Calu3 (cell line): ENCODE measurements at regions not wholly inside any gene's neighbourhood (a gene's known extent, or its start where the extent isn't known, plus 50 kb on each side); places are given as distances from the start of the nearest gene placed in this dataset.

ENCODE experiments used
- BruUV-seq: library from RNA; stranded (reverse); fragments of 400-500 nt; replicated peaks from 2 replicates; lab custom pipeline; 2021; lab: Mats Ljungman, UMichigan
- CTCF ChIA-PET: fragments of 300-600 bp; sonication (Branson Sonifier 250); formaldehyde crosslinking; loops from one replicate; lab custom pipeline; 2022; ENCODE audit warnings: antibody characterized with exemption; lab: Charles Lee
- DNase-seq: peaks from one replicate; pipeline ENCODE4 v3.0.0; 2022
- H3K27ac Mint-ChIP-seq: one replicate; pipeline ENCODE4 v1.8.0; 2022; ENCODE audit warnings: mixed read lengths; ENCODE audit not compliant: unreplicated experiment
- H3K27me3 Mint-ChIP-seq: one replicate; pipeline ENCODE4 v1.8.0; 2022; ENCODE audit warnings: mixed read lengths; ENCODE audit not compliant: unreplicated experiment
- H3K36me3 Mint-ChIP-seq: one replicate; pipeline ENCODE4 v1.8.0; 2022; ENCODE audit warnings: mild to moderate bottlenecking, moderate library complexity, mixed read lengths; ENCODE audit not compliant: insufficient read depth, unreplicated experiment
- H3K4me1 Mint-ChIP-seq: one replicate; pipeline ENCODE4 v1.8.0; 2022; ENCODE audit warnings: mild to moderate bottlenecking, low read depth, mixed read lengths; ENCODE audit not compliant: unreplicated experiment
- H3K4me3 Mint-ChIP-seq: one replicate; pipeline ENCODE4 v1.8.0; 2022; ENCODE audit warnings: mild to moderate bottlenecking, low read depth, moderate library complexity, mixed read lengths; ENCODE audit not compliant: unreplicated experiment
- H3K9me3 Mint-ChIP-seq: one replicate; pipeline ENCODE4 v1.8.0; 2022; ENCODE audit warnings: low read depth, mixed read lengths; ENCODE audit not compliant: unreplicated experiment
- CTCF ChIP-seq: fragments of 200-600 bp; IDR thresholded peaks from one replicate; pipeline ENCODE4 v1.8.0; 2022; ENCODE audit warnings: antibody characterized with exemption; ENCODE audit not compliant: unreplicated experiment
- intact Hi-C: fragments of 100-400 bp; cut with micrococcal nuclease; formaldehyde crosslinking; loops from one replicate; pipeline ENCODE4 v1.10.0; 2022; ENCODE audit not compliant: unreplicated experiment

GRCh38 chr2:2674831-2675230 lies 343.8 kb upstream of the MYT1L start:
- no peak for TF ChIP-seq CTCF
- BruUV-seq, result no TSS peak
- Mint-ChIP-seq H3K9me3 (peaks cover 15% of the 10 kb centered on the region), H3K27me3 (no peaks in the 10 kb centered on the region), H3K36me3 (peaks cover 4% of the 10 kb centered on the region), H3K27ac (no peak overlapping the region), H3K4me3 (no peak overlapping the region), H3K4me1 (no peaks in the 10 kb centered on the region)
- CTCF ChIA-PET, result no interaction called here
- DNase-seq, result no peak
- intact Hi-C loops, result no loop called here

DNA sequence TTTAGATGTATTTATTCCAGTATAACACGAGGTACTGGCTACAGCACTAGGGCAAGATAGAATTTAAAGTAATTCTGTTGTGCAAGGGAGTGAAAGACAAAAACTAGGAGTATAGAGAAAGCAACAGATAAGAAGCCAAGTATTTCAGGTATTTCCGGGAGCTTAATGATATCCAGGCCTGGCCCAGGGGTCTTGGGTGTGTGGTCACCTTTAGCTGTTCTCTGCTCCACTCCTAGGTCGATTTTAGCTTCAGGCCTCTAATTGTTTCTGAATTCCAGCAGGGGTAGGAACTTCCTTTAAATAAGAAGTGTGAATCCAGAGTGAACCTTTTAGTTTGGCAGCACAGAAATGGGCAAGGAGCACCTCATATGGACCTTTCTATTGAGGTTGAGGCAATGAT lies 342.3 kb upstream of the MYT1L start:
- Mint-ChIP-seq H3K27ac (no peak overlapping the region), H3K9me3 (peaks cover 18% of the 10 kb centered on the region), H3K4me1 (no peaks in the 10 kb centered on the region), H3K4me3 (no peak overlapping the region), H3K36me3 (peaks cover 4% of the 10 kb centered on the region), H3K27me3 (no peaks in the 10 kb centered on the region)
- DNase-seq, result no peak
- no peak for TF ChIP-seq CTCF
- CTCF ChIA-PET, result no interaction called here
- BruUV-seq, result no TSS peak
- intact Hi-C loops, result no loop called here

GRCh38 chr2:2672249-2672648 lies 341.2 kb upstream of the MYT1L start:
- Mint-ChIP-seq H3K4me1 (no peaks in the 10 kb centered on the region), H3K9me3 (peaks cover 18% of the 10 kb centered on the region), H3K36me3 (peaks cover 4% of the 10 kb centered on the region), H3K27ac (no peak overlapping the region), H3K27me3 (no peaks in the 10 kb centered on the region), H3K4me3 (no peak overlapping the region)
- no peak for DNase-seq
- no peak for TF ChIP-seq CTCF
- CTCF ChIA-PET, result no interaction called here
- intact Hi-C loops, result no loop called here
- BruUV-seq, result no TSS peak

DNA sequence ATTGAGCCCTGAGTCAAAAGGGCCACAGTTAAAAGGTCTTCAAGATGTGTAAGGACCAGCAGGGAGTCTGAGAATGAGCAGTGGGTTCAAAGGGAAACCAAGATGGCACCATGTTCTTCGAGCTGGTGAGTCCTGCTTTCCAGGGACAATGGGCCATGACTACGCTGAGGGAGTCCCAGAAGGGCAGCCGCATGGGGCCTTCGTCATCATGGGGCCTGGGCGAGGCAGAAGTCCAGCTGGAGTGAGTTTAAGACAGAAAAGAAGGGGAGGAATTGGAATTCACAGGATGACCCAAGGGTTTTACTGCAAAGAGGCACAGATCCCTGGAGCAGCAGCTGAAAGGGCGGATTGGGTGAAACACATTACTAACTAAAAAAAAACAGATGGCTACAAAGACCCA lies 340.8 kb upstream of the MYT1L start:
- Mint-ChIP-seq H3K4me3 (no peak overlapping the region), H3K27ac (no peak overlapping the region), H3K4me1 (no peaks in the 10 kb centered on the region), H3K9me3 (peaks cover 15% of the 10 kb centered on the region), H3K27me3 (no peaks in the 10 kb centered on the region), H3K36me3 (peaks cover 4% of the 10 kb centered on the region)
- intact Hi-C loops, result no loop called here
- CTCF ChIA-PET, result no interaction called here
- no TSS peak for BruUV-seq
- no peak for TF ChIP-seq CTCF
- DNase-seq, result no peak
